Upper lobe of left lung (tissue), 6 donors: ENCODE measurements at regions not wholly inside any gene's neighbourhood (a gene's known extent, or its start where the extent isn't known, plus 50 kb on each side); places are given as distances from the start of the nearest gene placed in this dataset.

Experiments used
- ATAC-seq, 2 donors: fragments of 200-7000 bp; cut with Tn5 transposase; one replicate each; pipeline ENCODE4 v1.9.1; 2022; ENCODE audit warnings: mild to moderate bottlenecking in 2 of 2, moderate library complexity in 2 of 2; ENCODE audit not compliant: low FRiP score in 2 of 2
- DNase-seq, 2 donors: peaks; one replicate each; pipeline ENCODE4 v3.0.0-alpha.2; 2019 to 2020
- H3K27ac ChIP-seq, 4 donors: fragments of 200-600 bp; sonication (generic); one replicate each; pipeline ENCODE4 v1.5.1; 2016 to 2019
- H3K27me3 ChIP-seq, 4 donors: fragments of 200-600 bp; sonication (generic); one replicate each; pipeline ENCODE4 v1.5.1; 2017 to 2019
- H3K36me3 ChIP-seq, 4 donors: fragments of 200-600 bp; sonication (generic); one replicate each; pipeline ENCODE4 v1.5.1; 2016 to 2019
- H3K4me1 ChIP-seq, 4 donors: fragments of 200-600 bp; sonication (generic); one replicate each; pipeline ENCODE4 v1.5.1; 2018 to 2019
- H3K4me3 ChIP-seq, 4 donors: fragments of 200-600 bp; sonication (generic); one replicate each; pipeline ENCODE4 v1.5.1; 2017 to 2019; ENCODE audit warnings: mild to moderate bottlenecking in 2 of 4, moderate library complexity in 1 of 4
- H3K9me3 ChIP-seq, 4 donors: fragments of 200-600 bp; sonication (generic); one replicate each; pipeline ENCODE4 v1.5.1; 2018 to 2019
- CTCF ChIP-seq, 6 experiments: fragments of 450-650 bp in 4 of 6; fragments of 200-600 bp in 2 of 6; sonication (generic) in 2 of 6; IDR thresholded peaks; one replicate each; pipeline ENCODE4 v1.5.1; 2016 to 2019; ENCODE audit warnings: antibody characterized with exemption in 6 of 6
- EP300 ChIP-seq, 4 donors: sonication (generic); formaldehyde crosslinking; IDR thresholded peaks; one replicate each; pipeline ENCODE4 v1.5.1; 2017; ENCODE audit warnings: antibody characterized with exemption in 4 of 4, control low read depth in 2 of 4
- POLR2A ChIP-seq, 4 donors: fragments of 450-650 bp; IDR thresholded peaks; one replicate each; pipeline ENCODE4 v1.5.1; 2016 to 2017; ENCODE audit warnings: antibody characterized with exemption in 4 of 4, mild to moderate bottlenecking in 2 of 4
- POLR2AphosphoS5 ChIP-seq, 2 donors: sonication (generic); formaldehyde crosslinking; IDR thresholded peaks; one replicate each; pipeline ENCODE4 v1.5.1; 2017; ENCODE audit warnings: antibody characterized with exemption in 2 of 2
- WGBS, 2 donors: methylation state at CpG; one replicate each; pipeline ENCODE4 v1.1.5; 2017 to 2018; 5-methylcytosine and 5-hydroxymethylcytosine counted together
- donor health status: DM: no; HTN: no; CAD: no; lungs with moderate emphysema.
- donor health status: DM: no; HTN: yes; CAD: no; lungs with severe emphysema.

- TF ChIP-seq POLR2AphosphoS5 (IDR thresholded peaks at IDR 0.05) (no peak), EP300 (IDR thresholded peaks at IDR 0.05) (no peak), POLR2A (IDR thresholded peaks at IDR 0.05) (no peak), CTCF (IDR thresholded peaks at IDR 0.05) (no peak)
- ATAC-seq = no peak
- WGBS, 2 donors = 74 to 84% methylated on average over 4 of the region's 4 CpGs
- Histone ChIP-seq H3K9me3 (no peaks in the 10 kb centered on the region), H3K27me3 (no peaks in the 10 kb centered on the region), H3K27ac (no peak overlapping the region), H3K4me3 (no peak overlapping the region), H3K36me3 (no peaks in the 10 kb centered on the region), H3K4me1 (peaks cover 0 to 3% (median 0%) of the 10 kb centered on the region in 4 donors)
- DNase-seq = no peak
These were observed 122.6 kb upstream of the TWIST2 start for GRCh38 chr2:238725298-238725697.

- 83 to 84% methylated on average over 16 to 17 of the region's 17 CpGs for WGBS, 2 donors
- no peak for DNase-seq
- Histone ChIP-seq H3K27ac (peak overlapping the region in 1 of 4 donors; percentile 82), H3K27me3 (no peaks in the 10 kb centered on the region), H3K4me1 (no peaks in the 10 kb centered on the region), H3K4me3 (no peak overlapping the region), H3K36me3 (no peaks in the 10 kb centered on the region), H3K9me3 (no peaks in the 10 kb centered on the region)
- TF ChIP-seq POLR2A (IDR thresholded peaks at IDR 0.05) (no peak), POLR2AphosphoS5 (IDR thresholded peaks at IDR 0.05) (no peak), CTCF (IDR thresholded peaks at IDR 0.05) (no peak), EP300 (IDR thresholded peaks at IDR 0.05) (no peak)
- ATAC-seq = no peak
These were observed 121.0 kb upstream of the TWIST2 start for GRCh38 chr2:238726670-238727584.

- Histone ChIP-seq H3K4me3 (no peak overlapping the region), H3K4me1 (no peaks in the 10 kb centered on the region), H3K27ac (peak overlapping the region in 3 of 4 donors; percentile 28 to 82 (median 50)), H3K36me3 (no peaks in the 10 kb centered on the region), H3K9me3 (no peaks in the 10 kb centered on the region), H3K27me3 (no peaks in the 10 kb centered on the region)
- 69 to 70% methylated on average over 11 of the region's 11 CpGs for WGBS, 2 donors
- no peak for DNase-seq
- TF ChIP-seq EP300 (IDR thresholded peaks at IDR 0.05) (peak in 1 of 4 donors; percentile 9), POLR2A (IDR thresholded peaks at IDR 0.05) (no peak), POLR2AphosphoS5 (IDR thresholded peaks at IDR 0.05) (no peak)
- ATAC-seq = peak; percentile 58 to 81
These were observed 120.1 kb upstream of the TWIST2 start for GRCh38 chr2:238727585-238728329.

- ATAC-seq (peak; percentile 24 to 79), DNase-seq (no peak)
- H3K36me3 ChIP-seq = no peaks in the 10 kb centered on the region
- 57 to 66% methylated on average over 13 of the region's 13 CpGs for WGBS, 2 donors
- H3K9me3 ChIP-seq = no peaks in the 10 kb centered on the region
- no peak overlapping the region for H3K4me3 ChIP-seq
- H3K27ac ChIP-seq = peak overlapping the region; percentile 50 to 82 (median 66)
- no peaks in the 10 kb centered on the region for H3K4me1 ChIP-seq
- H3K27me3 ChIP-seq = no peaks in the 10 kb centered on the region
- TF ChIP-seq EP300 (IDR thresholded peaks at IDR 0.05) = no peak
- TF ChIP-seq CTCF (IDR thresholded peaks at IDR 0.05) = no peak
- no peak for TF ChIP-seq POLR2A (IDR thresholded peaks at IDR 0.05)
- TF ChIP-seq POLR2AphosphoS5 (IDR thresholded peaks at IDR 0.05) = no peak
These were observed 119.3 kb upstream of the TWIST2 start for GRCh38 chr2:238728330-238729260.
